ENCODE measurements at regions not wholly inside any gene's neighbourhood (a gene's known extent, or its start where the extent isn't known, plus 50 kb on each side); places are given as distances from the start of the nearest gene placed in this dataset.

GRCh38 chr4:17109126-17109525 is 210.7 kb upstream of the LDB2 start:
- H3K4me1 ChIP-seq = no peaks in the 10 kb centered on the region
- no peak overlapping the region for H3K4me3 ChIP-seq
- H3K27me3 ChIP-seq = no peaks in the 10 kb centered on the region
- DNase-seq (no peak), ATAC-seq (no peak)
- no peaks in the 10 kb centered on the region for H3K9me3 ChIP-seq
- H3K27ac ChIP-seq = no peak overlapping the region
- no peaks in the 10 kb centered on the region for H3K36me3 ChIP-seq
- TF ChIP-seq CTCF (IDR thresholded peaks at IDR 0.05) = no peak
- intact Hi-C loops (cut with DNase I) = no loop called here

GRCh38 chr4:17103231-17103630 is 204.8 kb upstream of the LDB2 start:
- Histone ChIP-seq H3K27ac (no peak overlapping the region), H3K27me3 (no peaks in the 10 kb centered on the region), H3K4me1 (no peaks in the 10 kb centered on the region), H3K4me3 (no peak overlapping the region), H3K9me3 (no peaks in the 10 kb centered on the region), H3K36me3 (no peaks in the 10 kb centered on the region)
- ATAC-seq (no peak), DNase-seq (no peak)
- TF ChIP-seq CTCF (IDR thresholded peaks at IDR 0.05) = no peak
- intact Hi-C loops (cut with DNase I) = no loop called here

- DNase-seq (no peak), ATAC-seq (no peak)
- TF ChIP-seq CTCF (IDR thresholded peaks at IDR 0.05) = no peak
- Histone ChIP-seq H3K27ac (no peak overlapping the region), H3K4me3 (no peak overlapping the region), H3K36me3 (no peaks in the 10 kb centered on the region), H3K4me1 (peaks cover 6% of the 10 kb centered on the region), H3K27me3 (no peaks in the 10 kb centered on the region), H3K9me3 (no peaks in the 10 kb centered on the region)
- intact Hi-C loops (cut with DNase I) = no loop called here
Measured at GRCh38 chr4:17098996-17099395, 200.6 kb upstream of the LDB2 start.

- no peak for TF ChIP-seq CTCF (IDR thresholded peaks at IDR 0.05)
- ATAC-seq (no peak), DNase-seq (no peak)
- intact Hi-C loops (cut with DNase I) = no loop called here
- Histone ChIP-seq H3K27ac (no peak overlapping the region), H3K9me3 (no peaks in the 10 kb centered on the region), H3K4me3 (no peak overlapping the region), H3K36me3 (no peaks in the 10 kb centered on the region), H3K27me3 (no peaks in the 10 kb centered on the region), H3K4me1 (peaks cover 6% of the 10 kb centered on the region)
Measured at GRCh38 chr4:17098401-17098800, 200.0 kb upstream of the LDB2 start.

GRCh38 chr4:17097362-17097761 is 198.9 kb upstream of the LDB2 start:
- peaks cover 6% of the 10 kb centered on the region for H3K4me1 ChIP-seq
- intact Hi-C loops (cut with DNase I) = no loop called here
- no peak overlapping the region for H3K4me3 ChIP-seq
- no peak for DNase-seq
- no peak overlapping the region for H3K27ac ChIP-seq
- no peak for TF ChIP-seq CTCF (IDR thresholded peaks at IDR 0.05)
- no peak for ATAC-seq
- no peaks in the 10 kb centered on the region for H3K9me3 ChIP-seq
- no peaks in the 10 kb centered on the region for H3K36me3 ChIP-seq
- no peaks in the 10 kb centered on the region for H3K27me3 ChIP-seq

GRCh38 chr4:17096692-17097091 is 198.2 kb upstream of the LDB2 start:
- H3K27ac ChIP-seq = no peak overlapping the region
- no peak overlapping the region for H3K4me3 ChIP-seq
- peaks cover 6% of the 10 kb centered on the region for H3K4me1 ChIP-seq
- H3K27me3 ChIP-seq = no peaks in the 10 kb centered on the region
- H3K9me3 ChIP-seq = no peaks in the 10 kb centered on the region
- no peaks in the 10 kb centered on the region for H3K36me3 ChIP-seq
- ATAC-seq (no peak), DNase-seq (no peak)
- TF ChIP-seq CTCF (IDR thresholded peaks at IDR 0.05) = no peak
- intact Hi-C loops (cut with DNase I) = no loop called here

Data from upper lobe of right lung (tissue), 1 donor.